PC-9 (cell line): ENCODE measurements at regions not wholly inside any gene's neighbourhood (a gene's known extent, or its start where the extent isn't known, plus 50 kb on each side); places are given as distances from the start of the nearest gene placed in this dataset.

Experiments
- CTCF ChIP-seq: fragments of 200-600 bp; sonication (generic); conservative IDR thresholded peaks from 2 replicates; pipeline ENCODE4 v1.6.1; 2017; ENCODE audit warnings: mixed run types, antibody characterized with exemption, mild to moderate bottlenecking, moderate library complexity
- EZH2 ChIP-seq: fragments of 200-600 bp; sonication (generic); IDR thresholded peaks from 2 replicates; pipeline ENCODE4 v1.8.0; 2017; ENCODE audit warnings: antibody characterized with exemption, low read depth

GRCh38 chr12:11581179-11581755 is 68.2 kb upstream of the ETV6 start:
- TF ChIP-seq CTCF (peak; percentile 84), EZH2 (no peak)
